H9 (cell line): ENCODE measurements at regions not wholly inside any gene's neighbourhood (a gene's known extent, or its start where the extent isn't known, plus 50 kb on each side); places are given as distances from the start of the nearest gene placed in this dataset.

Experiments used
- DNase-seq: peaks from one replicate; pipeline ENCODE4 v3.0.0-alpha.2; 2017
- H2AFZ ChIP-seq: one replicate; pipeline ENCODE4 v1.6.1; 2013; ENCODE audit warnings: mild to moderate bottlenecking, low read length, control low read depth, moderate library complexity
- H2AK5ac ChIP-seq: 2 replicates; pipeline ENCODE4 v1.6.1; 2013; ENCODE audit warnings: low read length, control low read depth, mixed read lengths; ENCODE audit not compliant: insufficient read length
- H2BK120ac ChIP-seq: one replicate; pipeline ENCODE4 v1.6.1; 2013; ENCODE audit warnings: low read depth, mild to moderate bottlenecking, low read length, control low read depth, inconsistent platforms; ENCODE audit not compliant: poor library complexity, severe bottlenecking
- H2BK12ac ChIP-seq: 2 replicates; pipeline ENCODE4 v1.6.1; 2013; ENCODE audit warnings: low read length, control low read depth, mixed read lengths, low read depth; ENCODE audit not compliant: insufficient read length
- H2BK15ac ChIP-seq: 2 replicates; pipeline ENCODE4 v1.6.1; 2013; ENCODE audit warnings: low read depth, low read length, control low read depth
- H2BK20ac ChIP-seq: one replicate; pipeline ENCODE4 v1.6.1; 2013; ENCODE audit warnings: low read depth, mild to moderate bottlenecking, low read length, control low read depth, inconsistent platforms; ENCODE audit not compliant: poor library complexity, severe bottlenecking
- H2BK5ac ChIP-seq: 2 replicates; pipeline ENCODE4 v1.6.1; 2013; ENCODE audit warnings: low read length, control low read depth, mixed read lengths; ENCODE audit not compliant: insufficient read length
- H3K14ac ChIP-seq: 2 replicates; pipeline ENCODE4 v1.6.1; 2013; ENCODE audit warnings: low read length, control low read depth; ENCODE audit not compliant: insufficient read depth
- H3K18ac ChIP-seq: 2 replicates; pipeline ENCODE4 v1.6.1; 2013; ENCODE audit warnings: low read depth, mild to moderate bottlenecking, mixed read lengths, low read length, control low read depth; ENCODE audit not compliant: insufficient read length
- H3K23ac ChIP-seq: 2 replicates; pipeline ENCODE4 v1.6.1; 2013; ENCODE audit warnings: low read length, control low read depth, mixed read lengths, low read depth; ENCODE audit not compliant: insufficient read length
- H3K23me2 ChIP-seq: 2 replicates; pipeline ENCODE4 v1.6.1; 2013; ENCODE audit warnings: low read depth, mild to moderate bottlenecking, mixed read lengths, low read length, control low read depth; ENCODE audit not compliant: insufficient read length, poor library complexity, severe bottlenecking
- H3K27ac ChIP-seq: 2 replicates; pipeline ENCODE4 v1.5.1; 2013; ENCODE audit warnings: low read length, control low read depth, mixed read lengths, low read depth; ENCODE audit not compliant: insufficient read length
- H3K27me3 ChIP-seq: 2 replicates; pipeline ENCODE4 v1.6.1; 2013; ENCODE audit warnings: low read length, control low read depth, inconsistent platforms; ENCODE audit not compliant: insufficient read depth
- H3K4ac ChIP-seq: 2 replicates; pipeline ENCODE4 v1.6.1; 2013; ENCODE audit warnings: low read depth, mild to moderate bottlenecking, control low read depth, inconsistent platforms, low read length, moderate library complexity
- H3K4me1 ChIP-seq: 2 replicates; pipeline ENCODE4 v1.6.1; 2013; ENCODE audit warnings: low read length, control low read depth, inconsistent platforms; ENCODE audit not compliant: insufficient read depth
- H3K4me2 ChIP-seq: 2 replicates; pipeline ENCODE4 v1.6.1; 2013; ENCODE audit warnings: low read length, control low read depth, mixed read lengths; ENCODE audit not compliant: insufficient read length, insufficient read depth
- H3K56ac ChIP-seq: 2 replicates; pipeline ENCODE4 v1.6.1; 2013; ENCODE audit warnings: low read depth, mild to moderate bottlenecking, mixed read lengths, low read length, control low read depth; ENCODE audit not compliant: insufficient read length
- H3K79me1 ChIP-seq: 2 replicates; pipeline ENCODE4 v1.6.1; 2013; ENCODE audit warnings: low read depth, mild to moderate bottlenecking, moderate library complexity, low read length, control low read depth, inconsistent platforms; ENCODE audit not compliant: insufficient read depth, poor library complexity, severe bottlenecking
- H3K79me2 ChIP-seq: 2 replicates; pipeline ENCODE4 v1.6.1; 2013; ENCODE audit warnings: low read length, control low read depth, inconsistent platforms; ENCODE audit not compliant: insufficient read depth
- H3K9ac ChIP-seq: 2 replicates; pipeline ENCODE4 v1.6.1; 2013; ENCODE audit warnings: low read length, control low read depth, mixed read lengths; ENCODE audit not compliant: insufficient read length; ENCODE audit errors: extremely low read depth
- H3K9me3 ChIP-seq: one replicate; pipeline ENCODE4 v1.6.1; 2013; ENCODE audit warnings: low read depth, low read length, inconsistent platforms; ENCODE audit not compliant: control insufficient read depth
- H3T11ph ChIP-seq: one replicate; pipeline ENCODE4 v1.6.1; 2013; ENCODE audit warnings: mild to moderate bottlenecking, low read length, control low read depth, inconsistent platforms
- H4K20me1 ChIP-seq: one replicate; pipeline ENCODE4 v1.6.1; 2013; ENCODE audit not compliant: control insufficient read depth, insufficient read length, insufficient read depth
- H4K5ac ChIP-seq: 2 replicates; pipeline ENCODE4 v1.6.1; 2013; ENCODE audit warnings: low read depth, mild to moderate bottlenecking, mixed read lengths, low read length, control low read depth; ENCODE audit not compliant: insufficient read length
- H4K8ac ChIP-seq: replicated peaks from 2 replicates; pipeline ENCODE4 v1.6.1; 2013; ENCODE audit warnings: low read length, control low read depth, mixed read lengths, low read depth; ENCODE audit not compliant: insufficient read length
- H4K91ac ChIP-seq: 2 replicates; pipeline ENCODE4 v1.6.1; 2013; ENCODE audit warnings: low read depth, mild to moderate bottlenecking, moderate library complexity, mixed read lengths, low read length, control low read depth; ENCODE audit not compliant: insufficient read length
- H3K27ac Mint-ChIP-seq, 3 experiments: 2 replicates in 2 of 3; 3 replicates in 1 of 3; pipeline ENCODE4 v1.8.0; 2020 to 2021; ENCODE audit warnings: mixed read lengths in 3 of 3, mild to moderate bottlenecking in 1 of 3, moderate library complexity in 1 of 3
- H3K27me3 Mint-ChIP-seq: 2 replicates; pipeline ENCODE4 v1.8.0; 2021; ENCODE audit warnings: low read depth, mild to moderate bottlenecking, moderate library complexity, mixed read lengths
- H3K36me3 Mint-ChIP-seq, 3 experiments: 2 replicates in 2 of 3; 3 replicates in 1 of 3; pipeline ENCODE4 v1.8.0; 2020 to 2021; ENCODE audit warnings: low read depth in 3 of 3, mixed read lengths in 3 of 3; ENCODE audit not compliant: insufficient read depth in 1 of 3
- H3K4me1 Mint-ChIP-seq, 2 experiments: 2 replicates each; pipeline ENCODE4 v1.8.0; 2020; ENCODE audit warnings: mixed read lengths in 2 of 2
- H3K4me3 Mint-ChIP-seq, 2 experiments: 2 replicates in 1 of 2; 3 replicates in 1 of 2; pipeline ENCODE4 v1.8.0; 2020 to 2021; ENCODE audit warnings: mild to moderate bottlenecking in 2 of 2, mixed read lengths in 2 of 2, moderate library complexity in 1 of 2
- H3K9me3 Mint-ChIP-seq, 2 experiments: 2 replicates in 1 of 2; 3 replicates in 1 of 2; pipeline ENCODE4 v1.8.0; 2020; ENCODE audit warnings: mild to moderate bottlenecking in 2 of 2, mixed read lengths in 2 of 2, moderate library complexity in 1 of 2
- CTCF ChIP-seq: fragments of 200-600 bp; sonication (generic); conservative IDR thresholded peaks from 3 replicates; pipeline ENCODE4 v1.8.0; 2021; ENCODE audit warnings: antibody characterized with exemption, mild to moderate bottlenecking

GRCh38 chr4:125658773-125659172, 344.0 kb downstream of the FAT4 start:
- H3K4ac ChIP-seq, result no peak overlapping the region
- H3K27ac ChIP-seq, result no peak overlapping the region
- no peak overlapping the region for H3K4me3 Mint-ChIP-seq
- H3K23me2 ChIP-seq, result no peaks in the 10 kb centered on the region
- H2BK15ac ChIP-seq, result no peak overlapping the region
- H3K27ac Mint-ChIP-seq, result no peak overlapping the region
- no peaks in the 10 kb centered on the region for H4K20me1 ChIP-seq
- no peak overlapping the region for H3K9ac ChIP-seq
- no peak overlapping the region for H3K14ac ChIP-seq
- TF ChIP-seq CTCF, result no peak
- no peaks in the 10 kb centered on the region; the same call in 1 of the 2 replicates for H3K27me3 Mint-ChIP-seq
- H3K4me2 ChIP-seq, result no peak overlapping the region
- H3K23ac ChIP-seq, result no peak overlapping the region
- peaks cover 6 to 16% of the 10 kb centered on the region in 2 experiments for H3K4me1 Mint-ChIP-seq
- no peaks in the 10 kb centered on the region; the same call in 1 of the 2 replicates for H3K4me1 ChIP-seq
- no peak overlapping the region for H2BK20ac ChIP-seq
- no peak overlapping the region for H2BK12ac ChIP-seq
- no peak overlapping the region for H4K8ac ChIP-seq
- no peak overlapping the region for H2BK5ac ChIP-seq
- no peaks in the 10 kb centered on the region for H3K9me3 Mint-ChIP-seq
- H3K27me3 ChIP-seq, result no peaks in the 10 kb centered on the region
- H2AFZ ChIP-seq, result no peak overlapping the region
- no peak overlapping the region for H2AK5ac ChIP-seq
- H3K79me2 ChIP-seq, result no peaks in the 10 kb centered on the region
- H3T11ph ChIP-seq, result no peak overlapping the region
- H4K91ac ChIP-seq, result no peak overlapping the region
- no peaks in the 10 kb centered on the region for H3K79me1 ChIP-seq
- H3K18ac ChIP-seq, result no peak overlapping the region
- no peak overlapping the region for H4K5ac ChIP-seq
- no peaks in the 10 kb centered on the region for H3K36me3 Mint-ChIP-seq
- H2BK120ac ChIP-seq, result no peak overlapping the region
- DNase-seq, result no peak
- no peaks in the 10 kb centered on the region for H3K9me3 ChIP-seq
- H3K56ac ChIP-seq, result no peak overlapping the region
